OCI-LY1 (cell line): ENCODE measurements at regions not wholly inside any gene's neighbourhood (a gene's known extent, or its start where the extent isn't known, plus 50 kb on each side); places are given as distances from the start of the nearest gene placed in this dataset.

Experiments
- H2AFZ ChIP-seq: fragments of 200-600 bp; sonication (generic), shearing (Covaris generic); 2 replicates; pipeline ENCODE4 v1.6.0; 2014; ENCODE audit warnings: antibody characterized with exemption, mild to moderate bottlenecking, low read length
- H3F3A ChIP-seq: fragments of 200-600 bp; sonication (generic), shearing (Covaris generic); 2 replicates; pipeline ENCODE4 v1.6.0; 2014; ENCODE audit warnings: mild to moderate bottlenecking, antibody characterized with exemption, low read length, moderate library complexity; ENCODE audit not compliant: insufficient read depth
- H3K27ac ChIP-seq: fragments of 200-600 bp; sonication (generic); 2 replicates; pipeline ENCODE4 v1.5.1; 2014; ENCODE audit warnings: low read length, mixed run types, mild to moderate bottlenecking, low read depth; ENCODE audit not compliant: poor library complexity, severe bottlenecking
- H3K27me3 ChIP-seq: fragments of 200-600 bp; sonication (generic); 2 replicates; pipeline ENCODE4 v1.6.0; 2014; ENCODE audit warnings: antibody characterized with exemption, mild to moderate bottlenecking, low read length, moderate library complexity; ENCODE audit not compliant: insufficient read depth
- H3K36me3 ChIP-seq: fragments of 200-600 bp; sonication (generic); 2 replicates; pipeline ENCODE4 v1.6.1; 2014; ENCODE audit warnings: mild to moderate bottlenecking, antibody characterized with exemption, low read length, moderate library complexity, mixed read lengths; ENCODE audit not compliant: insufficient read depth
- H3K4me1 ChIP-seq: fragments of 200-600 bp; sonication (generic); 2 replicates; pipeline ENCODE4 v1.5.1; 2014; ENCODE audit warnings: mild to moderate bottlenecking, low read length, moderate library complexity; ENCODE audit not compliant: insufficient read depth, severe bottlenecking
- H3K4me2 ChIP-seq: fragments of 200-600 bp; sonication (generic), shearing (Covaris generic); 2 replicates; pipeline ENCODE4 v1.6.1; 2014; ENCODE audit warnings: low read length
- H3K4me3 ChIP-seq: fragments of 200-600 bp; sonication (generic); 2 replicates; pipeline ENCODE4 v1.5.1; 2014; ENCODE audit warnings: low read length, low read depth, mild to moderate bottlenecking, mixed read lengths; ENCODE audit not compliant: poor library complexity, severe bottlenecking
- H3K79me2 ChIP-seq: fragments of 200-600 bp; shearing (Covaris generic); 2 replicates; pipeline ENCODE4 v1.6.1; 2016; ENCODE audit warnings: mixed run types, low read length, mixed read lengths; ENCODE audit not compliant: insufficient read depth
- H3K9ac ChIP-seq: fragments of 200-600 bp; sonication (generic), shearing (Covaris generic); 2 replicates; pipeline ENCODE4 v1.6.1; 2014; ENCODE audit warnings: mild to moderate bottlenecking, low read length, mixed read lengths
- H3K9me2 ChIP-seq: fragments of 200-600 bp; sonication (generic), shearing (Covaris generic); 2 replicates; pipeline ENCODE4 v1.6.1; 2014; ENCODE audit warnings: low read depth, mild to moderate bottlenecking, low read length, mixed read lengths
- H3K9me3 ChIP-seq: fragments of 200-600 bp; shearing (Covaris generic); 2 replicates; pipeline ENCODE4 v1.6.1; 2014; ENCODE audit warnings: low read length, mixed read lengths
- H4K20me1 ChIP-seq: fragments of 200-600 bp; sonication (generic), shearing (Covaris generic); 2 replicates; pipeline ENCODE4 v1.6.0; 2016; ENCODE audit warnings: mild to moderate bottlenecking, low read length; ENCODE audit not compliant: insufficient read depth
- CTCF ChIP-seq: fragments of 200-600 bp; sonication (generic), shearing (Covaris generic); IDR thresholded peaks from 2 replicates; pipeline ENCODE4 v1.5.1; 2017; ENCODE audit warnings: mild to moderate bottlenecking, antibody characterized with exemption, low read length, moderate library complexity, mixed read lengths
- EZH2 ChIP-seq: fragments of 200-600 bp; sonication (generic), shearing (Covaris generic); IDR thresholded peaks from 2 replicates; pipeline ENCODE4 v1.8.0; 2017; ENCODE audit warnings: borderline replicate concordance, mixed run types, mild to moderate bottlenecking, antibody characterized with exemption, low read length, moderate library complexity, mixed read lengths

GRCh38 chr1:228904222-228904621 is 168.9 kb downstream of the RHOU start:
- Histone ChIP-seq H3K9ac (no peak overlapping the region), H3K9me3 (no peaks in the 10 kb centered on the region), H3K4me3 (no peak overlapping the region), H3K27me3 (peaks cover 3% of the 10 kb centered on the region; the same call in 1 of the 2 replicates), H3F3A (no peaks in the 10 kb centered on the region), H4K20me1 (no peaks in the 10 kb centered on the region), H3K9me2 (no peaks in the 10 kb centered on the region), H3K4me2 (no peak overlapping the region), H2AFZ (no peak overlapping the region), H3K79me2 (no peaks in the 10 kb centered on the region), H3K27ac (no peak overlapping the region), H3K4me1 (no peaks in the 10 kb centered on the region), H3K36me3 (no peaks in the 10 kb centered on the region)
- no peak for TF ChIP-seq EZH2
- TF ChIP-seq CTCF: no peak

GRCh38 chr1:228905701-228906101 is 170.4 kb downstream of the RHOU start:
- Histone ChIP-seq H3F3A (no peaks in the 10 kb centered on the region), H3K4me2 (no peak overlapping the region), H3K4me3 (no peak overlapping the region), H3K9me2 (no peaks in the 10 kb centered on the region), H4K20me1 (no peaks in the 10 kb centered on the region), H2AFZ (no peak overlapping the region), H3K27ac (no peak overlapping the region), H3K9me3 (no peaks in the 10 kb centered on the region), H3K9ac (no peak overlapping the region), H3K79me2 (no peaks in the 10 kb centered on the region), H3K36me3 (no peaks in the 10 kb centered on the region), H3K4me1 (no peaks in the 10 kb centered on the region), H3K27me3 (no peaks in the 10 kb centered on the region)
- TF ChIP-seq EZH2: no peak
- no peak for TF ChIP-seq CTCF

GRCh38 chr1:228906223-228906860 is 171.1 kb downstream of the RHOU start:
- H3K4me2 ChIP-seq: no peak overlapping the region
- no peaks in the 10 kb centered on the region for H4K20me1 ChIP-seq
- no peaks in the 10 kb centered on the region for H3K9me3 ChIP-seq
- no peaks in the 10 kb centered on the region for H3K4me1 ChIP-seq
- H3K9ac ChIP-seq: no peak overlapping the region
- H2AFZ ChIP-seq: no peak overlapping the region
- no peaks in the 10 kb centered on the region for H3K36me3 ChIP-seq
- no peaks in the 10 kb centered on the region for H3K79me2 ChIP-seq
- H3K27ac ChIP-seq: no peak overlapping the region
- TF ChIP-seq CTCF (no peak), EZH2 (no peak)
- no peaks in the 10 kb centered on the region for H3K9me2 ChIP-seq
- no peak overlapping the region for H3K4me3 ChIP-seq
- H3K27me3 ChIP-seq: no peaks in the 10 kb centered on the region
- no peaks in the 10 kb centered on the region for H3F3A ChIP-seq
